Adrenal gland (tissue), 9 donors: ENCODE measurements at regions not wholly inside any gene's neighbourhood (a gene's known extent, or its start where the extent isn't known, plus 50 kb on each side); places are given as distances from the start of the nearest gene placed in this dataset.

Experiments used
- DNase-seq, 7 donors: peaks; one replicate each; pipeline ENCODE4 v3.0.0-alpha.2; 2019 to 2020
- H3K27ac ChIP-seq, 5 donors: fragments of 200-600 bp; sonication (generic) in 4 of 5; 1 replicate in 3 of 5; 2 replicates in 2 of 5; pipeline versions ENCODE4 v1.5.1 to v1.8.0; 2016 to 2020; ENCODE audit warnings: mild to moderate bottlenecking in 1 of 5
- H3K27me3 ChIP-seq: fragments of 200-600 bp; 2 replicates; pipeline ENCODE4 v1.8.0; 2021
- H3K36me3 ChIP-seq, 2 donors: fragments of 200-600 bp; replicated peaks in 1 of 2; 1 replicate in 1 of 2; 2 replicates in 1 of 2; pipeline versions ENCODE4 v1.5.1 to v1.8.0; 2018 to 2022
- H3K4me1 ChIP-seq, 2 donors: fragments of 200-600 bp; replicated peaks in 1 of 2; 1 replicate in 1 of 2; 2 replicates in 1 of 2; pipeline versions ENCODE4 v1.5.1 to v1.8.0; 2018 to 2021
- H3K4me3 ChIP-seq, 4 donors: fragments of 200-600 bp; sonication (generic) in 3 of 4; one replicate each; pipeline ENCODE4 v1.5.1; 2016 to 2018
- H3K9me3 ChIP-seq, 3 donors: fragments of 200-600 bp; sonication (generic) in 1 of 3; replicated peaks in 1 of 3; 1 replicate in 2 of 3; 2 replicates in 1 of 3; pipeline versions ENCODE4 v1.5.1 to v1.8.0; 2016 to 2021
- CTCF ChIP-seq, 6 experiments: fragments of 450-650 bp in 4 of 6; fragments of 200-600 bp in 2 of 6; sonication (generic) in 1 of 6; IDR thresholded peaks; 1 replicate in 5 of 6; 2 replicates in 1 of 6; pipeline versions ENCODE4 v1.5.1 to v1.8.0; 2016 to 2021; ENCODE audit warnings: antibody characterized with exemption in 6 of 6, mild to moderate bottlenecking in 2 of 6, moderate library complexity in 1 of 6
- POLR2A ChIP-seq, 2 donors: fragments of 450-650 bp; IDR thresholded peaks; one replicate each; pipeline ENCODE4 v1.6.1; 2017; ENCODE audit warnings: antibody characterized with exemption in 2 of 2, mild to moderate bottlenecking in 2 of 2, moderate library complexity in 1 of 2
- WGBS, 4 donors: extraction: QIAGEN DNeasy Blood & Tissue Kit in 2 of 4; methylation state at CpG; one replicate each; pipeline versions ENCODE4 v1.1.5 to v1.1.7; 2013 to 2017; 5-methylcytosine and 5-hydroxymethylcytosine counted together
- intact Hi-C, 2 donors: fragments of 100-400 bp; cut with DNase I; formaldehyde crosslinking; loops; one replicate each; pipeline versions ENCODE4 v1.14.1 to v1.15.0; 2022 to 2023
- donor health status: healthy with polysubstance abuse.
- donor health status: Bipolar disorder and iron deficiency.
- donor health status: DM: yes; HTN: yes; CAD: no.
- donor health status: DM: no; HTN: no; CAD: no.
- donor health status: DM: no; HTN: no; CAD: no.

- TF ChIP-seq POLR2A (IDR thresholded peaks at IDR 0.05) (no peak), CTCF (IDR thresholded peaks at IDR 0.05) (no peak)
- no peaks in the 10 kb centered on the region for H3K4me1 ChIP-seq
- H3K36me3 ChIP-seq: no peaks in the 10 kb centered on the region
- 83 to 86% (median 85%) methylated on average over 9 to 12 of the region's 12 CpGs for WGBS, 4 donors
- H3K27ac ChIP-seq: no peak overlapping the region
- DNase-seq: no peak
- H3K9me3 ChIP-seq: no peaks in the 10 kb centered on the region
- H3K4me3 ChIP-seq: no peak overlapping the region
- intact Hi-C loops: no loop called here
- no peaks in the 10 kb centered on the region for H3K27me3 ChIP-seq
These were observed 168.7 kb upstream of the NTM start for GRCh38 chr11:131201674-131202073.

- H3K27ac ChIP-seq: no peak overlapping the region
- no peak for DNase-seq
- no peaks in the 10 kb centered on the region for H3K27me3 ChIP-seq
- H3K4me3 ChIP-seq: no peak overlapping the region
- no peaks in the 10 kb centered on the region for H3K36me3 ChIP-seq
- intact Hi-C loops: no loop called here
- H3K4me1 ChIP-seq: no peaks in the 10 kb centered on the region
- WGBS, 4 donors: 22 to 61% (median 35%) methylated on average over 1 of the region's 1 CpG
- TF ChIP-seq POLR2A (IDR thresholded peaks at IDR 0.05) (no peak), CTCF (IDR thresholded peaks at IDR 0.05) (no peak)
- no peaks in the 10 kb centered on the region for H3K9me3 ChIP-seq
These were observed 167.4 kb upstream of the NTM start for GRCh38 chr11:131203040-131203439.

DNA sequence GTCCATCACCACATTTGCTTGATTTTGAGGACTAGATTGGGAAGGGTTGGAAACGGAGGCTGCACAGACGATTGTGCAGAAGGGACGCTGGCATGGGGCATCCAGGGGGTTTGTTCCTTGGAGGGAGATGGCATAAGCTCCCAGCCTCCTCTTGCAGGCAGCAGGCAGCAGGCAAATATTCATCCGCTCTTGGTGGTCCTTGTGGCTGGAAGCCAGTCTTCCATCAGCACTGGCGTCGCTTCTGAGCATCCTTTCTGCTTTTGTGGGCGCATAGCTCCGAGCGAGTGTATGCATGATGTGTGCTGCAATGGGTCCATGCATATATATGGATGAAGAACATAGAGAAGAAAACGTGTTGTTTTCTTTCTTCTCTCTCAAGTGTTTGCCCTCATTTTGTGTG is 166.1 kb upstream of the NTM start:
- no peak for DNase-seq
- Histone ChIP-seq H3K4me1 (no peaks in the 10 kb centered on the region), H3K9me3 (no peaks in the 10 kb centered on the region), H3K27ac (no peak overlapping the region), H3K36me3 (no peaks in the 10 kb centered on the region), H3K4me3 (no peak overlapping the region), H3K27me3 (no peaks in the 10 kb centered on the region)
- WGBS, 4 donors: 82 to 90% (median 87%) methylated on average over 7 to 10 of the region's 10 CpGs
- intact Hi-C loops: no loop called here
- TF ChIP-seq CTCF (IDR thresholded peaks at IDR 0.05) (no peak), POLR2A (IDR thresholded peaks at IDR 0.05) (no peak)

- Histone ChIP-seq H3K4me3 (no peak overlapping the region), H3K9me3 (no peaks in the 10 kb centered on the region), H3K4me1 (no peaks in the 10 kb centered on the region), H3K27me3 (no peaks in the 10 kb centered on the region), H3K36me3 (no peaks in the 10 kb centered on the region), H3K27ac (no peak overlapping the region)
- TF ChIP-seq POLR2A (IDR thresholded peaks at IDR 0.05): no peak
- TF ChIP-seq CTCF (IDR thresholded peaks at IDR 0.05): no peak
- intact Hi-C loops: no loop called here
- no peak for DNase-seq
- 49 to 63% (median 57%) methylated on average over 11 of the region's 11 CpGs for WGBS, 4 donors
These were observed 165.5 kb upstream of the NTM start for GRCh38 chr11:131204765-131205380.
